ENCODE measurements at regions not wholly inside any gene's neighbourhood (a gene's known extent, or its start where the extent isn't known, plus 50 kb on each side); places are given as distances from the start of the nearest gene placed in this dataset.

GRCh38 chr2:16125614-16126516, 185.5 kb downstream of the MYCN start:
- no peak for DNase-seq
- no peaks in the 10 kb centered on the region for H3K4me1 ChIP-seq
- 54 to 75% methylated on average over 7 to 12 of the region's 18 CpGs for WGBS, 2 donors

GRCh38 chr2:16124881-16125613, 184.7 kb downstream of the MYCN start:
- H3K36me3 ChIP-seq = no peaks in the 10 kb centered on the region
- DNase-seq = no peak
- intact Hi-C loops (cut with DNase I) = no loop called here
- H3K9me3 ChIP-seq = peaks cover 0 to 4% (median 0%) of the 10 kb centered on the region in 3 donors
- no peaks in the 10 kb centered on the region for H3K4me1 ChIP-seq
- no peak overlapping the region for H3K27ac ChIP-seq
- H3K4me3 ChIP-seq = no peak overlapping the region
- WGBS, 2 donors = 58 to 80% methylated on average over 8 of the region's 8 CpGs
- TF ChIP-seq CTCF (IDR thresholded peaks at IDR 0.05) = no peak
- no peak for TF ChIP-seq POLR2A (IDR thresholded peaks at IDR 0.05)
- peaks cover 0 to 18% (median 0%) of the 10 kb centered on the region in 4 donors for H3K27me3 ChIP-seq

More at GRCh38 chr2:16125614-16126516, 185.5 kb downstream of the MYCN start:
- TF ChIP-seq CTCF (IDR thresholded peaks at IDR 0.05) = no peak
- TF ChIP-seq POLR2A (IDR thresholded peaks at IDR 0.05) = no peak
- Histone ChIP-seq H3K27ac (no peak overlapping the region), H3K9me3 (peaks cover 0 to 4% (median 0%) of the 10 kb centered on the region in 3 donors), H3K4me3 (no peak overlapping the region), H3K36me3 (no peaks in the 10 kb centered on the region), H3K27me3 (peaks cover 0 to 18% (median 0%) of the 10 kb centered on the region in 4 donors)
- intact Hi-C loops (cut with DNase I) = no loop called here

GRCh38 chr2:16123856-16124780, 183.8 kb downstream of the MYCN start:
- Histone ChIP-seq H3K4me1 (no peaks in the 10 kb centered on the region), H3K36me3 (no peaks in the 10 kb centered on the region), H3K4me3 (no peak overlapping the region), H3K27me3 (peaks cover 0 to 15% (median 0%) of the 10 kb centered on the region in 4 donors), H3K27ac (no peak overlapping the region), H3K9me3 (peaks cover 0 to 4% (median 0%) of the 10 kb centered on the region in 3 donors)
- intact Hi-C loops (cut with DNase I) = no loop called here
- 83 to 88% methylated on average over 9 to 10 of the region's 10 CpGs for WGBS, 2 donors
- no peak for DNase-seq
- TF ChIP-seq POLR2A (IDR thresholded peaks at IDR 0.05) (no peak), CTCF (IDR thresholded peaks at IDR 0.05) (no peak)

GRCh38 chr2:16123421-16123820, 183.1 kb downstream of the MYCN start:
- Histone ChIP-seq H3K9me3 (peaks cover 0 to 4% (median 0%) of the 10 kb centered on the region in 3 donors), H3K4me3 (no peak overlapping the region), H3K27ac (no peak overlapping the region), H3K4me1 (no peaks in the 10 kb centered on the region), H3K36me3 (no peaks in the 10 kb centered on the region), H3K27me3 (peaks cover 0 to 15% (median 0%) of the 10 kb centered on the region in 4 donors)
- TF ChIP-seq CTCF (IDR thresholded peaks at IDR 0.05) (no peak), POLR2A (IDR thresholded peaks at IDR 0.05) (no peak)
- 62 to 68% methylated on average over 4 to 8 of the region's 8 CpGs for WGBS, 2 donors
- intact Hi-C loops (cut with DNase I) = no loop called here
- DNase-seq = no peak
